Gastroesophageal sphincter (tissue), 4 donors: ENCODE measurements at regions not wholly inside any gene's neighbourhood (a gene's known extent, or its start where the extent isn't known, plus 50 kb on each side); places are given as distances from the start of the nearest gene placed in this dataset.

Source experiments
- ATAC-seq: fragments of 150-250 bp; one replicate; pipeline ENCODE4 v1.9.1; 2016; ENCODE audit warnings: mild to moderate bottlenecking, moderate library complexity
- H3K27ac ChIP-seq, 4 donors: fragments of 200-600 bp; sonication (generic) in 3 of 4; 1 replicate in 3 of 4; 2 replicates in 1 of 4; pipeline ENCODE4 v1.5.1; 2016 to 2019
- H3K27me3 ChIP-seq: fragments of 200-600 bp; sonication (generic); one replicate; pipeline ENCODE4 v1.5.1; 2019
- H3K36me3 ChIP-seq, 2 donors: fragments of 200-600 bp; sonication (generic); one replicate each; pipeline ENCODE4 v1.5.1; 2019; ENCODE audit warnings: control low read depth in 1 of 2
- H3K4me1 ChIP-seq, 3 donors: fragments of 200-600 bp; sonication (generic); 1 replicate in 2 of 3; 2 replicates in 1 of 3; pipeline ENCODE4 v1.5.1; 2016 to 2019; ENCODE audit warnings: control low read depth in 2 of 3
- H3K4me3 ChIP-seq, 2 donors: fragments of 200-600 bp; sonication (generic); one replicate each; pipeline ENCODE4 v1.5.1; 2019; ENCODE audit warnings: mild to moderate bottlenecking in 1 of 2, moderate library complexity in 1 of 2
- H3K9me3 ChIP-seq, 3 donors: fragments of 200-600 bp; sonication (generic); one replicate each; pipeline ENCODE4 v1.5.1; 2017 to 2019; ENCODE audit warnings: control low read depth in 2 of 3
- CTCF ChIP-seq, 4 experiments: fragments of 200-600 bp in 2 of 4; fragments of 450-650 bp in 2 of 4; sonication (generic) in 1 of 4; IDR thresholded peaks; one replicate each; pipeline ENCODE4 v1.5.1; 2017 to 2019; ENCODE audit warnings: antibody characterized with exemption in 4 of 4, mild to moderate bottlenecking in 2 of 4, moderate library complexity in 2 of 4
- EP300 ChIP-seq: sonication (generic); formaldehyde crosslinking; IDR thresholded peaks from one replicate; pipeline ENCODE4 v1.6.1; 2017; ENCODE audit warnings: antibody characterized with exemption, mild to moderate bottlenecking
- POLR2A ChIP-seq, 2 donors: fragments of 450-650 bp; IDR thresholded peaks; one replicate each; pipeline ENCODE4 v1.6.1; 2017; ENCODE audit warnings: antibody characterized with exemption in 2 of 2, mild to moderate bottlenecking in 2 of 2, moderate library complexity in 1 of 2
- POLR2AphosphoS5 ChIP-seq: sonication (generic); formaldehyde crosslinking; IDR thresholded peaks from one replicate; pipeline ENCODE4 v1.6.1; 2017; ENCODE audit warnings: antibody characterized with exemption
- WGBS, 2 donors: methylation state at CpG; one replicate each; pipeline ENCODE4 v1.1.5; 2018; ENCODE audit warnings: low coverage in 1 of 2; 5-methylcytosine and 5-hydroxymethylcytosine counted together

DNA sequence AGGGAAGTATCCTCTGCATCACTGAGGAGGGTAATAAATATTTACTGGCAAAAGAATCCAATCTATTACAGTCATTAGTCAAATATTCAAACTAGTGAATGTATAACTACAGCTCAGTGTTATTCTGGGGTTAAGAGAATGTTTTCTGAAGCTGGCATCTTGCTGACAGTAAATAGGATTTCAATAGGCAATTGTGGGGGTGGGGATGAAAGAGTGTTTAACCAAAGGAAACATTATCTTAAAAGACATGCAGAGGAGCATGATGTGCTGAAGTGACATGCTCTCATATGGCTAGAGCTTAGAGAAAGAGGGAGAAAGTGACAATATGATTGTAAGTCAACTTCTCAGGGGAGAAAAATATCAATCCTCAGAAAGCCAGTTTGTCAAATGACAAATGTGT is 618.4 kb upstream of the RIOK2 start:
- Histone ChIP-seq H3K9me3 (peaks cover 0 to 10% (median 0%) of the 10 kb centered on the region in 3 donors), H3K4me1 (no peaks in the 10 kb centered on the region), H3K4me3 (no peak overlapping the region), H3K36me3 (no peaks in the 10 kb centered on the region), H3K27me3 (no peaks in the 10 kb centered on the region), H3K27ac (no peak overlapping the region)
- TF ChIP-seq POLR2AphosphoS5, result no peak
- TF ChIP-seq EP300, result no peak
- TF ChIP-seq POLR2A (IDR thresholded peaks at IDR 0.05), result no peak
- TF ChIP-seq CTCF (IDR thresholded peaks at IDR 0.05), result no peak
- no peak for ATAC-seq

- no peaks in the 10 kb centered on the region for H3K36me3 ChIP-seq
- no peak overlapping the region for H3K27ac ChIP-seq
- H3K4me1 ChIP-seq, result no peaks in the 10 kb centered on the region
- no peak overlapping the region for H3K4me3 ChIP-seq
- 89 to 96% methylated on average over 1 to 2 of the region's 2 CpGs for WGBS, 2 donors
- H3K27me3 ChIP-seq, result no peaks in the 10 kb centered on the region
- TF ChIP-seq CTCF (IDR thresholded peaks at IDR 0.05), result no peak
- TF ChIP-seq POLR2AphosphoS5, result no peak
- peaks cover 0 to 17% (median 0%) of the 10 kb centered on the region in 3 donors for H3K9me3 ChIP-seq
- no peak for ATAC-seq
Observed at GRCh38 chr5:97820138-97820537, 637.1 kb upstream of the RIOK2 start.

GRCh38 chr5:97832645-97833296 is 649.7 kb upstream of the RIOK2 start:
- H3K27ac ChIP-seq, result no peak overlapping the region
- no peaks in the 10 kb centered on the region for H3K27me3 ChIP-seq
- WGBS, 2 donors, result 70 to 92% methylated on average over 2 of the region's 2 CpGs
- H3K36me3 ChIP-seq, result no peaks in the 10 kb centered on the region
- TF ChIP-seq CTCF (IDR thresholded peaks at IDR 0.05) (no peak), POLR2AphosphoS5 (no peak), POLR2A (IDR thresholded peaks at IDR 0.05) (no peak), EP300 (no peak)
- ATAC-seq, result no peak
- H3K9me3 ChIP-seq, result no peaks in the 10 kb centered on the region
- H3K4me1 ChIP-seq, result no peaks in the 10 kb centered on the region
- H3K4me3 ChIP-seq, result no peak overlapping the region

DNA sequence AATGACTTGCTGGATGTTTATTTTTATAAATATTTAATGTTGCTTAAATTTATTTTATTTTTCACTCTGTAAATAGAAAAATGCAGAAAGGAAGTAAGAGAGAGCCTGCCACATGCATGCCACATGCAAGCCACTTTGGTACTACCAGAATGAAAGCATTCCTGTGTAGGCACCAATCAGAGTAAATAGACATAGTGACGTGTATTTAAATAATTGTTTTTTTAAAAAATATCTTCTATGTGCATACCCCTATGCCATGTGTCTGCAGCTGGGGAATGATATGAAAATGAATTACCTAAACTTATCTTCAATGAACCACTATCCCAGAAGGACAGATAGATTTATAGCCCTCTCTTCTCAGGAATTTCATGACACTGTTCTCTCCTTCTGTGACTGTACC is 651.5 kb upstream of the RIOK2 start:
- Histone ChIP-seq H3K27me3 (no peaks in the 10 kb centered on the region), H3K27ac (no peak overlapping the region), H3K4me1 (peaks cover 0 to 12% (median 0%) of the 10 kb centered on the region in 3 donors), H3K36me3 (no peaks in the 10 kb centered on the region), H3K9me3 (no peaks in the 10 kb centered on the region), H3K4me3 (no peak overlapping the region)
- ATAC-seq, result no peak
- WGBS, 2 donors, result 80 to 90% methylated on average over 1 of the region's 1 CpG
- TF ChIP-seq CTCF (IDR thresholded peaks at IDR 0.05) (no peak), POLR2A (IDR thresholded peaks at IDR 0.05) (no peak)

DNA sequence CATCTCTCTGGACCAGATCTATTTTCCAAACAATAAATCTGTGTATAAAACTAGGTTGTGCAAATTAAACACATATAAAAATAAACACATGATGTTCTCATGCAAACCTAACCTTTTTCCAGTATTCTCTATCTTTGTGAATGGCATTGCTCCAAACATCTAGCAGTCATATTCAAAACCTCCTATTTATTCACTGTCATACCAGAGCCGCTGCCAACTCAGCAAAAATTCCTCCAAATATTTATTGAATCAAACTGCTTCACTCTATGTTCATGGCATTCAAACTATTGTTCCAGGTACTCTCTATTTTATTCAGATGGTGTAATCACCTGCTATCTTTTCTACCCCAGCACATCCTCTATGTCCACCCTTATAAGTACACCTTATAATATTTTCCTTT is 652.1 kb upstream of the RIOK2 start:
- TF ChIP-seq POLR2A (IDR thresholded peaks at IDR 0.05) (no peak), CTCF (IDR thresholded peaks at IDR 0.05) (no peak), POLR2AphosphoS5 (no peak), EP300 (no peak)

More for the DNA sequence above, 652.1 kb upstream of the RIOK2 start:
- H3K36me3 ChIP-seq, result no peaks in the 10 kb centered on the region
- peaks cover 0 to 18% (median 0%) of the 10 kb centered on the region in 3 donors for H3K4me1 ChIP-seq
- H3K27ac ChIP-seq, result no peak overlapping the region
- H3K4me3 ChIP-seq, result no peak overlapping the region
- no peaks in the 10 kb centered on the region for H3K27me3 ChIP-seq
- H3K9me3 ChIP-seq, result no peaks in the 10 kb centered on the region
- WGBS, 2 donors, result 90% methylated on average over 1 of the region's 1 CpG
- ATAC-seq, result no peak
